Thymus (tissue), 11 donors: ENCODE measurements at regions not wholly inside any gene's neighbourhood (a gene's known extent, or its start where the extent isn't known, plus 50 kb on each side); places are given as distances from the start of the nearest gene placed in this dataset.

ENCODE experiments used
- DNase-seq, 9 donors: peaks; one replicate each; pipeline ENCODE4 v3.0.0-alpha.2; 2013; ENCODE audit warnings: low spot score in 9 of 9, low read depth in 6 of 9, missing footprints in 1 of 9
- H3K27ac ChIP-seq, 2 donors: one replicate each; pipeline ENCODE4 v1.5.1; 2013; ENCODE audit warnings: control low read depth in 1 of 2, low read depth in 1 of 2, low read length in 1 of 2, mild to moderate bottlenecking in 1 of 2, moderate library complexity in 1 of 2
- H3K27me3 ChIP-seq, 2 donors: one replicate each; pipeline ENCODE4 v1.5.1; 2013; ENCODE audit warnings: low read length in 1 of 2; ENCODE audit not compliant: control insufficient read depth in 2 of 2, insufficient read depth in 1 of 2
- H3K36me3 ChIP-seq, 2 donors: one replicate each; pipeline ENCODE4 v1.5.1; 2013; ENCODE audit warnings: low read length in 1 of 2, mild to moderate bottlenecking in 1 of 2, moderate library complexity in 1 of 2; ENCODE audit not compliant: control insufficient read depth in 2 of 2, insufficient read depth in 2 of 2
- H3K4me1 ChIP-seq, 2 donors: one replicate each; pipeline ENCODE4 v1.5.1; 2013; ENCODE audit warnings: low read length in 2 of 2; ENCODE audit not compliant: control insufficient read depth in 2 of 2, insufficient read depth in 2 of 2
- H3K4me3 ChIP-seq, 2 donors: one replicate each; pipeline ENCODE4 v1.5.1; 2013; ENCODE audit warnings: low read length in 2 of 2, control low read depth in 1 of 2, mild to moderate bottlenecking in 1 of 2
- H3K9me3 ChIP-seq, 2 donors: one replicate each; pipeline ENCODE4 v1.5.1; 2013; ENCODE audit warnings: low read length in 1 of 2, mild to moderate bottlenecking in 1 of 2; ENCODE audit not compliant: control insufficient read depth in 2 of 2, insufficient read depth in 1 of 2
- WGBS: extraction: QIAGEN DNeasy Blood & Tissue Kit; methylation state at CpG from one replicate; pipeline ENCODE4 v1.1.7; 2013; 5-methylcytosine and 5-hydroxymethylcytosine counted together
- donor health status: healthy.

GRCh38 chr11:134920851-134921608 lies 509.0 kb upstream of the B3GAT1 start:
- no peak for DNase-seq
- WGBS = 80% methylated on average over 8 of the region's 8 CpGs
- no peaks in the 10 kb centered on the region for H3K4me1 ChIP-seq
- H3K27me3 ChIP-seq = no peaks in the 10 kb centered on the region
- H3K9me3 ChIP-seq = no peaks in the 10 kb centered on the region
- no peaks in the 10 kb centered on the region for H3K36me3 ChIP-seq
- H3K27ac ChIP-seq = no peak overlapping the region
- no peak overlapping the region for H3K4me3 ChIP-seq

- 78% methylated on average over 9 of the region's 9 CpGs for WGBS
- Histone ChIP-seq H3K9me3 (no peaks in the 10 kb centered on the region), H3K4me1 (no peaks in the 10 kb centered on the region), H3K27ac (no peak overlapping the region), H3K27me3 (no peaks in the 10 kb centered on the region), H3K4me3 (no peak overlapping the region), H3K36me3 (no peaks in the 10 kb centered on the region)
- no peak for DNase-seq
Measured at GRCh38 chr11:134916421-134917213, 504.6 kb upstream of the B3GAT1 start.

DNA sequence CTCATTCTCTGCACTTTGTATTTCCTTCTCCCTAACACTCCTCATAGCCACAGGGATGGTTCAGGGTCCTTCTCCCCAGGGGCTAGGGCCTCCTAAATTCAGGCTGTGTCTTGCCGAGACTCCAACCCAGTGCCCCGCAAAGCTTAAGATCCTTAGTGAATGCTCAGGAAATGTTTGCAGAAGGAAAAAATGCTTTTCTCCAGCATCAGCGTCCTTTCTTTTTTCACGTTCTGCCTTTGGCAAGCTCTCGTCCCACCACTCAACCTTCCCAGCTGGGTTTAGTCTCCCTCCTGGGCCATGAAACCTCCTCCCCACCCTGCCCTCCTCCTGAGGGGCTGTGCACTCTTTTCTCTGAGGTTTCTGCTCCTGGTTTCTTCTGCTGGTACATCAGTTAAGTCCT lies 503.8 kb upstream of the B3GAT1 start:
- no peaks in the 10 kb centered on the region for H3K4me1 ChIP-seq
- no peak for DNase-seq

DNA sequence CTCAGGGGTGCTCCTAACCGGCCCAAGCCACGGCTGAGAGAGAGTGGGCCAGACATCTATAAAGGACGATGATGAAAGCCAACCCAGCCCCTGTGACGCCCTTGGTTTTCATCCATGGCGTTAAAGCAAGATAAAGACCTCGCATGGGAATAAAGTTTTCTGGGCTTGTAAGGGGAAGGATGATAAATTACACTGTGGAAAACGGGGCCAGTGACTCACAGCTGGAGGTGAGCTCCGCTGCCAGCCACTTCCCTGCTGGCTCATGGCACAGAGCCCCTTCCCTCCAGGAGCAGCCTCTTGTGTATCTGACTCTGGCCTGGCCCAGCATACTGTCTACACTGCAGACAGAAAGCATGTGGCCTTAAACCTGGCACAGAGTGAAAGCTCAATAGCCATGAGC lies 503.2 kb upstream of the B3GAT1 start:
- Histone ChIP-seq H3K36me3 (no peaks in the 10 kb centered on the region), H3K27me3 (no peaks in the 10 kb centered on the region), H3K4me3 (no peak overlapping the region), H3K4me1 (no peaks in the 10 kb centered on the region), H3K27ac (no peak overlapping the region), H3K9me3 (no peaks in the 10 kb centered on the region)
- no peak for DNase-seq
- WGBS = 68% methylated on average over 8 of the region's 8 CpGs

More for the DNA sequence above, 503.8 kb upstream of the B3GAT1 start:
- WGBS = 90% methylated on average over 5 of the region's 5 CpGs
- Histone ChIP-seq H3K9me3 (no peaks in the 10 kb centered on the region), H3K27ac (no peak overlapping the region), H3K36me3 (no peaks in the 10 kb centered on the region), H3K4me3 (no peak overlapping the region), H3K27me3 (no peaks in the 10 kb centered on the region)

- Histone ChIP-seq H3K36me3 (no peaks in the 10 kb centered on the region), H3K27ac (no peak overlapping the region), H3K9me3 (no peaks in the 10 kb centered on the region), H3K27me3 (no peaks in the 10 kb centered on the region), H3K4me1 (no peaks in the 10 kb centered on the region), H3K4me3 (no peak overlapping the region)
- WGBS = 92% methylated on average over 12 of the region's 12 CpGs
- no peak for DNase-seq
Measured at GRCh38 chr11:134913999-134914590, 502.1 kb upstream of the B3GAT1 start.

- Histone ChIP-seq H3K36me3 (no peaks in the 10 kb centered on the region), H3K4me1 (no peaks in the 10 kb centered on the region), H3K27ac (no peak overlapping the region), H3K9me3 (no peaks in the 10 kb centered on the region), H3K4me3 (no peak overlapping the region), H3K27me3 (no peaks in the 10 kb centered on the region)
- DNase-seq = no peak
- WGBS = 87% methylated on average over 18 of the region's 18 CpGs
Measured at GRCh38 chr11:134913391-134913790, 501.3 kb upstream of the B3GAT1 start.

- DNase-seq = no peak
- H3K27ac ChIP-seq = no peak overlapping the region
- 81% methylated on average over 9 of the region's 9 CpGs for WGBS
- H3K27me3 ChIP-seq = no peaks in the 10 kb centered on the region
- H3K4me1 ChIP-seq = no peaks in the 10 kb centered on the region
- H3K4me3 ChIP-seq = no peak overlapping the region
- no peaks in the 10 kb centered on the region for H3K36me3 ChIP-seq
- no peaks in the 10 kb centered on the region for H3K9me3 ChIP-seq
Measured at GRCh38 chr11:134911514-134912180, 499.6 kb upstream of the B3GAT1 start.

GRCh38 chr11:134908583-134908982 lies 496.5 kb upstream of the B3GAT1 start:
- Histone ChIP-seq H3K4me1 (no peaks in the 10 kb centered on the region), H3K27ac (no peak overlapping the region), H3K27me3 (no peaks in the 10 kb centered on the region), H3K36me3 (no peaks in the 10 kb centered on the region), H3K4me3 (no peak overlapping the region), H3K9me3 (no peaks in the 10 kb centered on the region)
- DNase-seq = no peak
- 91% methylated on average over 5 of the region's 5 CpGs for WGBS

DNA sequence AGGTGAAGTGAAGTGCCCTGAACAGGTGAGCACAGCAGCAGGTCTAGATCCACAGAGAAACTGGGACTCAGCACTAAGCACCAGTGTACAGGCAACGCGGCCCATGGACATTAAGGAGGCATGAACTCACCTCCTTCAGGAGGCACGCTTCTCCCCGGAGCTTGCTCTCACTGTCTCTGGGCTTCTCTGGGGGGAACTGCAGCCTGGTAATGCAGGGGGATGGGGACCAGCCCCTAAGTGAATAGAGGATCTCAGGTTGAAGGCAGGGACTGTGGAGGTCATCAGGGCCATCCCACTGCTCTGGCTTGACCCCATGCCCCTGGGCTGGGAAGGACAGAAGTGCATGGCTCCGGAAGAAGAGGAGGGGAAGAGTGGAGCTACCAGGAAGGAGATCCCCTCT lies 495.6 kb upstream of the B3GAT1 start:
- 92% methylated on average over 5 of the region's 5 CpGs for WGBS
- Histone ChIP-seq H3K36me3 (no peaks in the 10 kb centered on the region), H3K4me3 (no peak overlapping the region), H3K4me1 (no peaks in the 10 kb centered on the region), H3K27me3 (no peaks in the 10 kb centered on the region), H3K9me3 (no peaks in the 10 kb centered on the region), H3K27ac (no peak overlapping the region)
- DNase-seq = no peak
